ENCODE measurements at regions not wholly inside any gene's neighbourhood (a gene's known extent, or its start where the extent isn't known, plus 50 kb on each side); places are given as distances from the start of the nearest gene placed in this dataset.

- no peak for DNase-seq
- WGBS, 2 donors (ENCODE audit: low coverage in 1 of 2), result 76 to 90% methylated on average over 6 to 7 of the region's 7 CpGs
- no peaks in the 10 kb centered on the region for H3K36me3 ChIP-seq
- H3K27ac ChIP-seq, result no peak overlapping the region
- in situ Hi-C loops (cut with MboI; ENCODE audit: low pct_ligation_motif_present in 1 of 4, low pct_unique_long_range_greater_than_20kb in 1 of 4, low sequenced_read_pairs in 3 of 4) (loop anchor here in 1 of 4 donors (25.0 kb wide), 1 partner anchor 1863 kb away; no protein-coding TSS in a partner anchor), intact Hi-C loops (cut with DNase I; ENCODE audit: low total_unique reads) (no loop called here)
- H3K27me3 ChIP-seq, result no peaks in the 10 kb centered on the region
- TF ChIP-seq POLR2A (IDR thresholded peaks at IDR 0.05) (no peak), CTCF (IDR thresholded peaks at IDR 0.05) (no peak), POLR2AphosphoS5 (IDR thresholded peaks at IDR 0.05) (no peak), EP300 (IDR thresholded peaks at IDR 0.05; ENCODE audit: low read depth) (no peak)
- no peak overlapping the region for H3K4me3 ChIP-seq
- no peaks in the 10 kb centered on the region for H3K4me1 ChIP-seq
- H3K9me3 ChIP-seq, result no peaks in the 10 kb centered on the region
These were observed 829.0 kb upstream of the SALL3 start for GRCh38 chr18:78150590-78150989.

DNA sequence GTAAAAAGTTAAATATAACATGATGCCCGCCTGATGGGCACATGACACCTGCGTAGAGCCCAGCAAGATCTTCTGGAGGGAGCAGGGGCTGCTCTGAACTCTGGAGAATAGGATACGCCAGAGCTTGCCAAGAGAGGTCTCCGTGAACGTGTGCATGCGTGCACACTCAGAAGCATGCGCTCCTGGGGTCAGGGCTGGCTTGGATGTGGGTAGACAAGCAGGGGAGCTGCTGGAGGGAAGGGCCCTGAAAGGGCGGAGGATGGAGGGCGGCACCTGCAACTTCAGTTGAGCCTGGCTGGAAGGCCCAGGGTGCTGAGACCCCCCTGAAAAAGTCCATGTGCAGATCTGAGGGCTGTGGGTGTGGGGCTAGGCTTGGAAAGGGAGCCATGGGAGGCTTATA is 828.4 kb upstream of the SALL3 start:
- TF ChIP-seq POLR2A (IDR thresholded peaks at IDR 0.05) (no peak), POLR2AphosphoS5 (IDR thresholded peaks at IDR 0.05) (no peak), CTCF (IDR thresholded peaks at IDR 0.05) (no peak), EP300 (IDR thresholded peaks at IDR 0.05; ENCODE audit: low read depth) (no peak)
- intact Hi-C loops (cut with DNase I; ENCODE audit: low total_unique reads), result no loop called here
- WGBS, 2 donors (ENCODE audit: low coverage in 1 of 2), result 90 to 95% methylated on average over 6 to 9 of the region's 9 CpGs

DNA sequence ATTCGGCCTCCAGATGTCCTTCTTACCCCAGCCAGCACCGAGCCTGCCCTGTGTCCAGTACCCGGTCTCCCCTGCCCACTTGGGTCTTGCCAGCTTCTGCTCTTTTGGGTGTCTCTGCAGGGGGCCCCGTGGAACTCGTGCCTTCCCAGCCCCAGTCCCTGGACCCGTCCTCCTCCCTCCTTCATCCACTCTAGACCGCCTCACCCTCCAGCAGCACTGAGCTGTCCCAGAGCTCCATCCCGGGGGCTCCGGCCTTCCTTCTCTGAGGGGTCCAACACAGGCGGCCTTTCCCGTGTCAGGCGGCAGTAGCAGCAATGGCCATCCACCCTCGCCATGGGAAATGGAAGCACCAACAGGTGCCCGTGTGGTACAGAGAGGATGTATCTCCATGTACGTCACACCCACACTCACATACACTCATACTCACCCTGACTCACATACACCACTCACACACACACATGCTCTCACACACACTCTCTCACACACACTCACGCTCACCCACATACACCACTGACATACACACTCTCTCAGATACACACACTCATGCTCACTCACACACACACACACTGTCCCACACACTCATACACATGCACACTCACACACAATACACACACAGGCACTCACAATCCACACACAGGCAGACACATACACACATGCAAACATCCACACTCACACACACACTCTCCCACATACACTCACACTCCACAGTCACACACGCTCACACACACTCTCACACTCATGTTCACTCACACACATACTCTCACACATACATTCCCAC is 827.5 kb upstream of the SALL3 start:
- no peaks in the 10 kb centered on the region for H3K4me1 ChIP-seq
- WGBS, 2 donors (ENCODE audit: low coverage in 1 of 2), result 86 to 98% methylated on average over 5 to 17 of the region's 17 CpGs
- H3K27me3 ChIP-seq, result no peaks in the 10 kb centered on the region

More for the DNA sequence above, 828.4 kb upstream of the SALL3 start:
- H3K9me3 ChIP-seq, result no peaks in the 10 kb centered on the region
- no peak overlapping the region for H3K27ac ChIP-seq
- no peak for DNase-seq
- no peaks in the 10 kb centered on the region for H3K27me3 ChIP-seq
- no peaks in the 10 kb centered on the region for H3K4me1 ChIP-seq
- no peak overlapping the region for H3K4me3 ChIP-seq
- H3K36me3 ChIP-seq, result no peaks in the 10 kb centered on the region
- in situ Hi-C loops (cut with MboI; ENCODE audit: low pct_ligation_motif_present in 1 of 4, low pct_unique_long_range_greater_than_20kb in 1 of 4, low sequenced_read_pairs in 3 of 4), result loop anchor here in 1 of 4 donors (25.0 kb wide), 1 partner anchor 1864 kb away; no protein-coding TSS in a partner anchor

More for the DNA sequence above, 827.5 kb upstream of the SALL3 start:
- H3K9me3 ChIP-seq, result no peaks in the 10 kb centered on the region
- no peak overlapping the region for H3K27ac ChIP-seq
- H3K4me3 ChIP-seq, result no peak overlapping the region
- TF ChIP-seq EP300 (IDR thresholded peaks at IDR 0.05; ENCODE audit: low read depth) (no peak), CTCF (IDR thresholded peaks at IDR 0.05) (no peak), POLR2AphosphoS5 (IDR thresholded peaks at IDR 0.05) (no peak), POLR2A (IDR thresholded peaks at IDR 0.05) (no peak)
- no peak for DNase-seq
- in situ Hi-C loops (cut with MboI; ENCODE audit: low pct_ligation_motif_present in 1 of 4, low pct_unique_long_range_greater_than_20kb in 1 of 4, low sequenced_read_pairs in 3 of 4) (loop anchor here in 1 of 4 donors (25.0 kb wide), 1 partner anchor 1865 kb away; no protein-coding TSS in a partner anchor), intact Hi-C loops (cut with DNase I; ENCODE audit: low total_unique reads) (no loop called here)
- no peaks in the 10 kb centered on the region for H3K36me3 ChIP-seq
